GM12878 (cell line): ENCODE measurements at regions not wholly inside any gene's neighbourhood (a gene's known extent, or its start where the extent isn't known, plus 50 kb on each side); places are given as distances from the start of the nearest gene placed in this dataset.

Source experiments
- BHLHE40 ChIP-seq, 2 experiments: fragments of 450-650 bp in 1 of 2; IDR thresholded peaks; 2 replicates each; pipeline ENCODE4 v1.6.1; 2011 to 2017; ENCODE audit warnings: low read depth in 2 of 2, borderline replicate concordance in 1 of 2, improper control_type of control experiment in 1 of 2, low read length in 1 of 2, mild to moderate bottlenecking in 1 of 2
- CBX5 ChIP-seq: sonication (generic); IDR thresholded peaks from 2 replicates; pipeline ENCODE4 v1.6.1; 2016; ENCODE audit warnings: low read depth, moderate library complexity, mild to moderate bottlenecking, inconsistent platforms
- CREB1 ChIP-seq: IDR thresholded peaks from 2 replicates; pipeline ENCODE4 v1.6.1; 2012; ENCODE audit warnings: low read depth, mild to moderate bottlenecking, inconsistent platforms
- ETV6 ChIP-seq, 2 experiments: fragments of 450-650 bp in 1 of 2; IDR thresholded peaks in 1 of 2; conservative IDR thresholded peaks in 1 of 2; 2 replicates each; pipeline ENCODE4 v1.6.1; 2014; ENCODE audit warnings: antibody characterized with exemption in 1 of 2, borderline replicate concordance in 1 of 2, low read depth in 1 of 2, mild to moderate bottlenecking in 1 of 2, moderate library complexity in 1 of 2
- GABPA ChIP-seq: IDR thresholded peaks from 2 replicates; pipeline ENCODE4 v1.6.1; 2014; ENCODE audit warnings: antibody characterized with exemption, low read depth, mild to moderate bottlenecking, inconsistent platforms
- GATAD2B ChIP-seq: fragments of 450-650 bp; conservative IDR thresholded peaks from 2 replicates; pipeline ENCODE4 v1.6.1; 2017; ENCODE audit warnings: low read depth, mild to moderate bottlenecking, moderate library complexity
- IKZF2 ChIP-seq, 2 experiments: fragments of 450-650 bp; IDR thresholded peaks; 2 replicates each; pipeline ENCODE4 v1.6.1; 2017; ENCODE audit warnings: mild to moderate bottlenecking in 2 of 2, moderate library complexity in 2 of 2
- MEF2A ChIP-seq: IDR thresholded peaks from 2 replicates; pipeline ENCODE4 v1.6.1; 2011; ENCODE audit warnings: low read depth, mild to moderate bottlenecking, low read length, moderate library complexity; ENCODE audit not compliant: insufficient read depth
- MTA3 ChIP-seq: IDR thresholded peaks from 2 replicates; pipeline ENCODE4 v1.6.1; 2012; ENCODE audit warnings: low read length, inconsistent platforms, borderline replicate concordance
- MXI1 ChIP-seq: fragments of 150-350 bp; IDR thresholded peaks from 2 replicates; pipeline ENCODE4 v1.6.1; 2011; ENCODE audit warnings: low read depth, mild to moderate bottlenecking, inconsistent platforms, low read length, improper control_type of control experiment
- NBN ChIP-seq: fragments of 450-650 bp; IDR thresholded peaks from 2 replicates; pipeline ENCODE4 v1.6.1; 2016
- RCOR1 ChIP-seq: conservative IDR thresholded peaks from 2 replicates; pipeline ENCODE4 v1.6.1; 2012; ENCODE audit warnings: low read depth, low read length, improper control_type of control experiment
- SRF ChIP-seq, 2 experiments: IDR thresholded peaks; 2 replicates each; pipeline ENCODE4 v1.6.1; 2011; ENCODE audit warnings: low read depth in 2 of 2, low read length in 2 of 2, mild to moderate bottlenecking in 1 of 2, moderate library complexity in 1 of 2
- STAT3 ChIP-seq: IDR thresholded peaks from 2 replicates; pipeline ENCODE4 v1.6.1; 2011; ENCODE audit warnings: low read depth, low read length, improper control_type of control experiment
- SUPT20H ChIP-seq: IDR thresholded peaks from 2 replicates; pipeline ENCODE4 v1.6.1; 2011; ENCODE audit warnings: low read depth, mild to moderate bottlenecking, low read length, moderate library complexity, borderline replicate concordance; ENCODE audit not compliant: control insufficient read depth
- SUZ12 ChIP-seq: fragments of 200-600 bp; sonication (generic); IDR thresholded peaks from one replicate; pipeline ENCODE4 v1.6.1; 2018; ENCODE audit warnings: antibody characterized with exemption, mild to moderate bottlenecking; ENCODE audit not compliant: unreplicated experiment
- TARDBP ChIP-seq: IDR thresholded peaks from 2 replicates; pipeline ENCODE4 v1.6.1; 2016; ENCODE audit warnings: borderline replicate concordance
- ZBED1 ChIP-seq: IDR thresholded peaks from 2 replicates; pipeline ENCODE4 v1.6.1; 2016; ENCODE audit warnings: borderline replicate concordance
- TF ChIP-seq, protein P1 (sequence below): IDR thresholded peaks from 2 replicates; pipeline ENCODE4 v1.6.1; 2012; ENCODE audit warnings: low read length, inconsistent platforms
- TF ChIP-seq, protein P2 (sequence below): fragments of 150-350 bp; IDR thresholded peaks from 2 replicates; pipeline ENCODE4 v1.6.1; 2016; ENCODE audit warnings: low read depth, low read length
- TF ChIP-seq, protein P3 (sequence below): IDR thresholded peaks from 2 replicates; pipeline ENCODE4 v1.6.1; 2011; ENCODE audit warnings: borderline replicate concordance, low read depth, mild to moderate bottlenecking, moderate library complexity, low read length; ENCODE audit not compliant: insufficient read depth, poor library complexity, severe bottlenecking
- TF ChIP-seq, protein P4 (sequence below): fragments of 150-350 bp; IDR thresholded peaks from 2 replicates; pipeline ENCODE4 v1.6.1; 2014; ENCODE audit warnings: mild to moderate bottlenecking, low read depth, low read length

DNA sequence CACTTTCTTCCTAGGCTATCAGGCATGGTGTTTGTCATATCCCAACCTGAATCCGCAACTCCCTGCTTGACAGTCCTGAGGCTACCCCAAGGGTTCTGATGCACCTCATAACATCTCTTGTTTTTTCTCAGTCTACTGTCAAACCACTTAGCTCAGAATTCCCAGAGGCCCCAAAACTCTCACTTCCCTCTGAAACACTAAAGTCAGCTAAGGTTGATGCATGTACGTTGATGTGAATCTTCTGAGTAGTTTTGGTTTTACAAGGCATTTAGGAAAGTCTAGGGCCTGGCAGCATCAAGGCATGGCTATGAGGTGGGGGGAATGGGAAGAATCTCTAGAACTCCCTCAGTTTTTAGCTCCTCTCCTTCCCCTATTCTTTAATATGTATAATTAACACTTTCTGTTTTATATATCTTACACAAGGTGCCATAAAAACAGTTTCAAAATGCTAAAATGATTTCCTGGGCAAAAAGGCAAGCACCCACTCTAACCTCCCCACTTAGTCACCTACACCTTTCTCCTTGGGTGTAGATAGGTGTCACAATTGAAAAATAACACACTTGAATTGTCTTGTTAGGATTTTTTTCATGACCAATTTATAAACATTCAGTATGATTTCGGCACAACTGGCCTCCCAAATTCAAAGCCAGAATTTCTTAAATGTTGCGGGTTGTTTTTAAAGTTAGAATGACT, 71.4 kb upstream of the TANK start (continued):
- 0 out of 4 replicates have a peak, but pooled peaks of 1 of the 2 experiments have one; percentile 13 for TF ChIP-seq BHLHE40 (IDR thresholded peaks at IDR 0.05; ENCODE audit: borderline replicate concordance in 1 of 2, low read depth in 2 of 2, low read length in 1 of 2)
- TF ChIP-seq STAT3, result 0 out of 2 replicates have a peak, but pooled peaks have one; percentile 84
- 0 out of 2 replicates have a peak, but pooled peaks have one; percentile 83 for TF ChIP-seq RCOR1
- TF ChIP-seq, protein P1, sequence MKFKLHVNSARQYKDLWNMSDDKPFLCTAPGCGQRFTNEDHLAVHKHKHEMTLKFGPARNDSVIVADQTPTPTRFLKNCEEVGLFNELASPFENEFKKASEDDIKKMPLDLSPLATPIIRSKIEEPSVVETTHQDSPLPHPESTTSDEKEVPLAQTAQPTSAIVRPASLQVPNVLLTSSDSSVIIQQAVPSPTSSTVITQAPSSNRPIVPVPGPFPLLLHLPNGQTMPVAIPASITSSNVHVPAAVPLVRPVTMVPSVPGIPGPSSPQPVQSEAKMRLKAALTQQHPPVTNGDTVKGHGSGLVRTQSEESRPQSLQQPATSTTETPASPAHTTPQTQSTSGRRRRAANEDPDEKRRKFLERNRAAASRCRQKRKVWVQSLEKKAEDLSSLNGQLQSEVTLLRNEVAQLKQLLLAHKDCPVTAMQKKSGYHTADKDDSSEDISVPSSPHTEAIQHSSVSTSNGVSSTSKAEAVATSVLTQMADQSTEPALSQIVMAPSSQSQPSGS, result peak; percentile 85
- TF ChIP-seq ZBED1, result 0 out of 2 replicates have a peak, but pooled peaks have one; percentile 24
- TF ChIP-seq CBX5, result peak; percentile 83; the same call in 1 of the 2 replicates
- TF ChIP-seq ETV6 (conservative IDR thresholded peaks at IDR 0.05 in 1 of 2, IDR thresholded peaks at IDR 0.05 in 1 of 2; ENCODE audit: borderline replicate concordance in 1 of 2, low read depth in 1 of 2), result peak in 1 of 2 experiments; percentile 83; a peak in 2 of 4 replicates
- TF ChIP-seq, protein P2, sequence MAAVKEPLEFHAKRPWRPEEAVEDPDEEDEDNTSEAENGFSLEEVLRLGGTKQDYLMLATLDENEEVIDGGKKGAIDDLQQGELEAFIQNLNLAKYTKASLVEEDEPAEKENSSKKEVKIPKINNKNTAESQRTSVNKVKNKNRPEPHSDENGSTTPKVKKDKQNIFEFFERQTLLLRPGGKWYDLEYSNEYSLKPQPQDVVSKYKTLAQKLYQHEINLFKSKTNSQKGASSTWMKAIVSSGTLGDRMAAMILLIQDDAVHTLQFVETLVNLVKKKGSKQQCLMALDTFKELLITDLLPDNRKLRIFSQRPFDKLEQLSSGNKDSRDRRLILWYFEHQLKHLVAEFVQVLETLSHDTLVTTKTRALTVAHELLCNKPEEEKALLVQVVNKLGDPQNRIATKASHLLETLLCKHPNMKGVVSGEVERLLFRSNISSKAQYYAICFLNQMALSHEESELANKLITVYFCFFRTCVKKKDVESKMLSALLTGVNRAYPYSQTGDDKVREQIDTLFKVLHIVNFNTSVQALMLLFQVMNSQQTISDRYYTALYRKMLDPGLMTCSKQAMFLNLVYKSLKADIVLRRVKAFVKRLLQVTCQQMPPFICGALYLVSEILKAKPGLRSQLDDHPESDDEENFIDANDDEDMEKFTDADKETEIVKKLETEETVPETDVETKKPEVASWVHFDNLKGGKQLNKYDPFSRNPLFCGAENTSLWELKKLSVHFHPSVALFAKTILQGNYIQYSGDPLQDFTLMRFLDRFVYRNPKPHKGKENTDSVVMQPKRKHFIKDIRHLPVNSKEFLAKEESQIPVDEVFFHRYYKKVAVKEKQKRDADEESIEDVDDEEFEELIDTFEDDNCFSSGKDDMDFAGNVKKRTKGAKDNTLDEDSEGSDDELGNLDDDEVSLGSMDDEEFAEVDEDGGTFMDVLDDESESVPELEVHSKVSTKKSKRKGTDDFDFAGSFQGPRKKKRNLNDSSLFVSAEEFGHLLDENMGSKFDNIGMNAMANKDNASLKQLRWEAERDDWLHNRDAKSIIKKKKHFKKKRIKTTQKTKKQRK, result no peak
- peak; percentile 99 for TF ChIP-seq IKZF2 (IDR thresholded peaks at IDR 0.05)
- peak; percentile 66; the same call in 1 of the 2 replicates for TF ChIP-seq MEF2A
- peak; percentile 65 for TF ChIP-seq MXI1
- no peak for TF ChIP-seq SUZ12
- TF ChIP-seq, protein P3, sequence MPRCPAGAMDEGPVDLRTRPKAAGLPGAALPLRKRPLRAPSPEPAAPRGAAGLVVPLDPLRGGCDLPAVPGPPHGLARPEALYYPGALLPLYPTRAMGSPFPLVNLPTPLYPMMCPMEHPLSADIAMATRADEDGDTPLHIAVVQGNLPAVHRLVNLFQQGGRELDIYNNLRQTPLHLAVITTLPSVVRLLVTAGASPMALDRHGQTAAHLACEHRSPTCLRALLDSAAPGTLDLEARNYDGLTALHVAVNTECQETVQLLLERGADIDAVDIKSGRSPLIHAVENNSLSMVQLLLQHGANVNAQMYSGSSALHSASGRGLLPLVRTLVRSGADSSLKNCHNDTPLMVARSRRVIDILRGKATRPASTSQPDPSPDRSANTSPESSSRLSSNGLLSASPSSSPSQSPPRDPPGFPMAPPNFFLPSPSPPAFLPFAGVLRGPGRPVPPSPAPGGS, result peak; percentile 78
- TF ChIP-seq TARDBP, result no peak
- peak; percentile 79; the same call in 1 of the 2 replicates for TF ChIP-seq MTA3
- TF ChIP-seq NBN, result peak; percentile 74; the same call in 1 of the 2 replicates
- TF ChIP-seq GABPA, result no peak
- TF ChIP-seq, protein P4, sequence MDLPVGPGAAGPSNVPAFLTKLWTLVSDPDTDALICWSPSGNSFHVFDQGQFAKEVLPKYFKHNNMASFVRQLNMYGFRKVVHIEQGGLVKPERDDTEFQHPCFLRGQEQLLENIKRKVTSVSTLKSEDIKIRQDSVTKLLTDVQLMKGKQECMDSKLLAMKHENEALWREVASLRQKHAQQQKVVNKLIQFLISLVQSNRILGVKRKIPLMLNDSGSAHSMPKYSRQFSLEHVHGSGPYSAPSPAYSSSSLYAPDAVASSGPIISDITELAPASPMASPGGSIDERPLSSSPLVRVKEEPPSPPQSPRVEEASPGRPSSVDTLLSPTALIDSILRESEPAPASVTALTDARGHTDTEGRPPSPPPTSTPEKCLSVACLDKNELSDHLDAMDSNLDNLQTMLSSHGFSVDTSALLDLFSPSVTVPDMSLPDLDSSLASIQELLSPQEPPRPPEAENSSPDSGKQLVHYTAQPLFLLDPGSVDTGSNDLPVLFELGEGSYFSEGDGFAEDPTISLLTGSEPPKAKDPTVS, result no peak
- peak; percentile 79; the same call in 1 of the 2 replicates for TF ChIP-seq GATAD2B
- TF ChIP-seq SRF (IDR thresholded peaks at IDR 0.05; ENCODE audit: low read depth in 2 of 2, low read length in 2 of 2), result 0 out of 4 replicates have a peak, but pooled peaks of 1 of the 2 experiments have one; percentile 42
- TF ChIP-seq CREB1, result peak; percentile 43; the same call in 1 of the 2 replicates
- TF ChIP-seq SUPT20H, result no peak
